ENCODE measurements at regions not wholly inside any gene's neighbourhood (a gene's known extent, or its start where the extent isn't known, plus 50 kb on each side); places are given as distances from the start of the nearest gene placed in this dataset.

GRCh38 chr1:232529747-232530146, 100.2 kb downstream of the SIPA1L2 start:
- TF ChIP-seq CREB1 (IDR thresholded peaks at IDR 0.05) (no peak), TAF1 (IDR thresholded peaks at IDR 0.05; ENCODE audit: low read depth, low read length) (no peak), CHD1 (IDR thresholded peaks at IDR 0.05; ENCODE audit: low read depth, low read length) (no peak), BACH1 (IDR thresholded peaks at IDR 0.05; ENCODE audit: low read length) (no peak), SIN3A (conservative IDR thresholded peaks at IDR 0.05 in 1 of 2, IDR thresholded peaks at IDR 0.05 in 1 of 2; ENCODE audit: low read depth in 1 of 2, low read length in 2 of 2) (no peak), GABPA (IDR thresholded peaks at IDR 0.05; ENCODE audit: borderline replicate concordance, insufficient read depth, low read length) (no peak), JUN (IDR thresholded peaks at IDR 0.05; ENCODE audit: low read depth, low read length) (no peak), E2F6 (IDR thresholded peaks at IDR 0.05) (no peak), CEBPB (IDR thresholded peaks at IDR 0.05; ENCODE audit: low read depth, low read length) (no peak), HDAC2 (IDR thresholded peaks at IDR 0.05; ENCODE audit: borderline replicate concordance in 1 of 2, low read depth in 2 of 2, low read length in 2 of 2) (no peak), SAP30 (IDR thresholded peaks at IDR 0.05; ENCODE audit: insufficient read depth, insufficient replicate concordance, low read length) (no peak)
- H3K23ac ChIP-seq (ENCODE audit: insufficient read length): no peak overlapping the region
- no peak overlapping the region for H3K18ac ChIP-seq (ENCODE audit: extremely low read depth, low read length)
- no peak overlapping the region for H3K14ac ChIP-seq (ENCODE audit: insufficient read length)
- H2BK120ac ChIP-seq (replicated peaks; ENCODE audit: low read depth, low read length): no peak overlapping the region
- no peaks in the 10 kb centered on the region for H4K20me1 ChIP-seq (replicated peaks in 1 of 2; ENCODE audit: control insufficient read depth in 1 of 2, insufficient read depth in 2 of 2, low read length in 2 of 2)
- no peak overlapping the region for H3K56ac ChIP-seq (replicated peaks; ENCODE audit: insufficient read length, low read depth, low read length)
- H3K27ac ChIP-seq (ENCODE audit: low read depth, low read length): no peak overlapping the region
- H2AFZ ChIP-seq (ENCODE audit: low read length): no peak overlapping the region
- H3K27me3 ChIP-seq (replicated peaks in 1 of 4; ENCODE audit: control insufficient read depth in 3 of 4, extremely low read depth in 1 of 4, insufficient read depth in 3 of 4, low read length in 3 of 4): no peaks in the 10 kb centered on the region
- POLR2A ChIA-PET (ENCODE audit: partially characterized antibody): no interaction called here
- FAIRE-seq (no peak), DNase-seq (ENCODE audit: low read depth in 1 of 2, low spot score in 2 of 2) (no peak)
- H3K4ac ChIP-seq (replicated peaks; ENCODE audit: insufficient read length, low read depth, low read length): no peak overlapping the region
- H2AK5ac ChIP-seq (ENCODE audit: low read depth, low read length): no peak overlapping the region
- H2BK20ac ChIP-seq (ENCODE audit: low read length): no peak overlapping the region
- no peaks in the 10 kb centered on the region for H3K23me2 ChIP-seq (ENCODE audit: low read depth, low read length)
- H2BK15ac ChIP-seq (ENCODE audit: low read length): no peak overlapping the region
- H3K4me1 ChIP-seq (replicated peaks in 1 of 4; ENCODE audit: control insufficient read depth in 3 of 4, insufficient read depth in 4 of 4, low read length in 3 of 4): no peaks in the 10 kb centered on the region; a peak in 1 of 7 replicates
- no peak overlapping the region for H3K4me2 ChIP-seq (ENCODE audit: insufficient read depth in 1 of 2, low read depth in 2 of 2, low read length in 2 of 2)
- H2BK5ac ChIP-seq (ENCODE audit: low read depth, low read length): no peak overlapping the region
- CTCF ChIA-PET (ENCODE audit: partially characterized antibody): interaction anchor here (1.1 kb wide), 1 partner anchor 70 kb away, joined by 3 read pairs; no protein-coding TSS in a partner anchor
- no peak overlapping the region for H4K91ac ChIP-seq (replicated peaks; ENCODE audit: insufficient read length, low read length)
- H3K9me3 ChIP-seq (ENCODE audit: insufficient read depth in 2 of 2, low read depth in 1 of 2, low read length in 1 of 2): no peaks in the 10 kb centered on the region
- no peak overlapping the region for H4K8ac ChIP-seq (ENCODE audit: extremely low read depth, insufficient read depth, low read length)
- 89% methylated on average over 2 of the region's 2 CpGs; no CpG with 5 or more reads in 1 of the 2 experiments for WGBS, 2 experiments (ENCODE audit: extremely low coverage in 1 of 2, insufficient coverage in 1 of 2, insufficient read length in 1 of 2, insufficient replicate concordance in 2 of 2, low coverage in 1 of 2, low lambda C conversion rate in 2 of 2, missing lambda C conversion rate in 1 of 2)
- no peaks in the 10 kb centered on the region for H3K79me1 ChIP-seq (ENCODE audit: low read depth, low read length)
- H3K9ac ChIP-seq (replicated peaks in 1 of 4; ENCODE audit: extremely low read depth in 1 of 4, low read depth in 3 of 4, low read length in 3 of 4): no peak overlapping the region
- H3K4me3 ChIP-seq (ENCODE audit: extremely low read depth in 1 of 4, insufficient read depth in 2 of 4, low read depth in 3 of 4, low read length in 4 of 4): no peak overlapping the region
- H3K36me3 ChIP-seq (ENCODE audit: control insufficient read depth in 2 of 4, insufficient read depth in 4 of 4, low read length in 3 of 4): no peaks in the 10 kb centered on the region
- no peaks in the 10 kb centered on the region for H3K79me2 ChIP-seq (ENCODE audit: control insufficient read depth in 1 of 2, insufficient read depth in 2 of 2, low read length in 2 of 2)
- H2BK12ac ChIP-seq (ENCODE audit: low read depth, low read length): no peak overlapping the region
- H4K5ac ChIP-seq (ENCODE audit: insufficient read length, low read depth, low read length): no peak overlapping the region

All from H1 (cell line).